ENCODE measurements at regions not wholly inside any gene's neighbourhood (a gene's known extent, or its start where the extent isn't known, plus 50 kb on each side); places are given as distances from the start of the nearest gene placed in this dataset.

GRCh38 chr3:18567293-18567692, 142.2 kb upstream of the SATB1 start:
- no peak for TF ChIP-seq POLR2A (IDR thresholded peaks at IDR 0.05; ENCODE audit: low read length)
- no peak for TF ChIP-seq GATA1 (IDR thresholded peaks at IDR 0.05; ENCODE audit: low read depth, low read length)

All from erythroblast (primary cell).